ENCODE measurements at regions not wholly inside any gene's neighbourhood (a gene's known extent, or its start where the extent isn't known, plus 50 kb on each side); places are given as distances from the start of the nearest gene placed in this dataset.

- no peak overlapping the region for H2BK5ac ChIP-seq (ENCODE audit: low read length)
- no peaks in the 10 kb centered on the region for H3K27me3 ChIP-seq (ENCODE audit: control insufficient read depth in 3 of 3, insufficient read depth in 3 of 3, low read depth in 1 of 3, low read length in 3 of 3)
- no peak for DNase-seq (ENCODE audit: low spot score)
- H2AFZ ChIP-seq (ENCODE audit: low read length) = no peak overlapping the region
- H3K4ac ChIP-seq (ENCODE audit: low read length) = no peak overlapping the region
- no peak overlapping the region for H3K18ac ChIP-seq (ENCODE audit: low read length)
- H3K14ac ChIP-seq (ENCODE audit: low read length) = no peak overlapping the region
- no peak overlapping the region for H2AK5ac ChIP-seq (ENCODE audit: low read depth, low read length)
- no peak overlapping the region for H4K91ac ChIP-seq (ENCODE audit: low read depth, low read length, poor library complexity)
- H3K4me2 ChIP-seq (ENCODE audit: insufficient read depth, low read length, poor library complexity, severe bottlenecking) = no peak overlapping the region
- H3K23ac ChIP-seq (ENCODE audit: low read depth, low read length, poor library complexity) = no peak overlapping the region
- no CpG with 5 or more reads among the region's 3 CpGs for WGBS, 2 donors (ENCODE audit: extremely low coverage in 2 of 2, insufficient read length in 2 of 2, insufficient replicate concordance in 1 of 2)
- no peak overlapping the region for H2BK12ac ChIP-seq (ENCODE audit: low read length)
- no peak overlapping the region for H3K27ac ChIP-seq (replicated peaks; ENCODE audit: low read length)
- no peak overlapping the region for H3K9ac ChIP-seq (ENCODE audit: low read depth, low read length, poor library complexity)
- H3K36me3 ChIP-seq (replicated peaks in 1 of 2; ENCODE audit: control insufficient read depth in 2 of 2, insufficient read depth in 2 of 2, low read length in 2 of 2) = no peaks in the 10 kb centered on the region
- no peaks in the 10 kb centered on the region for H3K79me1 ChIP-seq (ENCODE audit: low read depth, low read length)
- H3K9me3 ChIP-seq (replicated peaks in 1 of 2; ENCODE audit: control insufficient read depth in 2 of 2, insufficient read depth in 1 of 2, low read depth in 1 of 2, low read length in 2 of 2) = no peaks in the 10 kb centered on the region
- no peak overlapping the region for H4K8ac ChIP-seq (ENCODE audit: low read depth, low read length)
- H2BK120ac ChIP-seq (ENCODE audit: low read depth, low read length) = no peak overlapping the region
- no peak overlapping the region for H2BK15ac ChIP-seq (ENCODE audit: low read length)
- H3K4me3 ChIP-seq (ENCODE audit: low read length in 2 of 2) = no peak overlapping the region
- no peaks in the 10 kb centered on the region for H3K4me1 ChIP-seq (ENCODE audit: control insufficient read depth in 2 of 2, insufficient read depth in 1 of 2, low read depth in 1 of 2, low read length in 2 of 2)
Observed at GRCh38 chr2:108119492-108119891, 120.3 kb upstream of the SULT1C3 start.

- H2BK12ac ChIP-seq (ENCODE audit: low read length) = no peak overlapping the region
- no peaks in the 10 kb centered on the region for H3K9me3 ChIP-seq (replicated peaks in 1 of 2; ENCODE audit: control insufficient read depth in 2 of 2, insufficient read depth in 1 of 2, low read depth in 1 of 2, low read length in 2 of 2)
- no peak overlapping the region for H3K4me2 ChIP-seq (ENCODE audit: insufficient read depth, low read length, poor library complexity, severe bottlenecking)
- no peak overlapping the region for H3K9ac ChIP-seq (ENCODE audit: low read depth, low read length, poor library complexity)
- no peak overlapping the region for H2AK5ac ChIP-seq (ENCODE audit: low read depth, low read length)
- no peak overlapping the region for H4K91ac ChIP-seq (ENCODE audit: low read depth, low read length, poor library complexity)
- no peak overlapping the region for H3K4ac ChIP-seq (ENCODE audit: low read length)
- no peak overlapping the region for H4K8ac ChIP-seq (ENCODE audit: low read depth, low read length)
- DNase-seq (ENCODE audit: low spot score) = no peak
- WGBS, 2 donors (ENCODE audit: extremely low coverage in 2 of 2, insufficient read length in 2 of 2, insufficient replicate concordance in 1 of 2) = no CpG with 5 or more reads among the region's 4 CpGs
- no peak overlapping the region for H3K23ac ChIP-seq (ENCODE audit: low read depth, low read length, poor library complexity)
- no peak overlapping the region for H2AFZ ChIP-seq (ENCODE audit: low read length)
- no peaks in the 10 kb centered on the region for H3K27me3 ChIP-seq (ENCODE audit: control insufficient read depth in 3 of 3, insufficient read depth in 3 of 3, low read depth in 1 of 3, low read length in 3 of 3)
- no peak overlapping the region for H3K27ac ChIP-seq (replicated peaks; ENCODE audit: low read length)
- no peak overlapping the region for H2BK15ac ChIP-seq (ENCODE audit: low read length)
- H3K18ac ChIP-seq (ENCODE audit: low read length) = no peak overlapping the region
- H3K4me3 ChIP-seq (ENCODE audit: low read length in 2 of 2) = no peak overlapping the region
- H3K36me3 ChIP-seq (replicated peaks in 1 of 2; ENCODE audit: control insufficient read depth in 2 of 2, insufficient read depth in 2 of 2, low read length in 2 of 2) = no peaks in the 10 kb centered on the region
- peaks cover 0 to 5% of the 10 kb centered on the region in 2 donors for H3K4me1 ChIP-seq (ENCODE audit: control insufficient read depth in 2 of 2, insufficient read depth in 1 of 2, low read depth in 1 of 2, low read length in 2 of 2)
- H3K14ac ChIP-seq (ENCODE audit: low read length) = no peak overlapping the region
- H2BK120ac ChIP-seq (ENCODE audit: low read depth, low read length) = no peak overlapping the region
- H3K79me1 ChIP-seq (ENCODE audit: low read depth, low read length) = no peaks in the 10 kb centered on the region
- no peak overlapping the region for H2BK5ac ChIP-seq (ENCODE audit: low read length)
Observed at GRCh38 chr2:108124736-108125495, 114.9 kb upstream of the SULT1C3 start.

- H3K4me1 ChIP-seq (ENCODE audit: control insufficient read depth in 2 of 2, insufficient read depth in 1 of 2, low read depth in 1 of 2, low read length in 2 of 2) = peaks cover 0 to 5% of the 10 kb centered on the region in 2 donors
- H3K9ac ChIP-seq (ENCODE audit: low read depth, low read length, poor library complexity) = no peak overlapping the region
- H2AK5ac ChIP-seq (ENCODE audit: low read depth, low read length) = no peak overlapping the region
- DNase-seq (ENCODE audit: low spot score) = no peak
- H3K4ac ChIP-seq (ENCODE audit: low read length) = no peak overlapping the region
- no CpG with 5 or more reads among the region's 1 CpG for WGBS, 2 donors (ENCODE audit: extremely low coverage in 2 of 2, insufficient read length in 2 of 2, insufficient replicate concordance in 1 of 2)
- no peaks in the 10 kb centered on the region for H3K36me3 ChIP-seq (replicated peaks in 1 of 2; ENCODE audit: control insufficient read depth in 2 of 2, insufficient read depth in 2 of 2, low read length in 2 of 2)
- no peaks in the 10 kb centered on the region for H3K9me3 ChIP-seq (replicated peaks in 1 of 2; ENCODE audit: control insufficient read depth in 2 of 2, insufficient read depth in 1 of 2, low read depth in 1 of 2, low read length in 2 of 2)
- no peak overlapping the region for H2BK15ac ChIP-seq (ENCODE audit: low read length)
- H3K27me3 ChIP-seq (ENCODE audit: control insufficient read depth in 3 of 3, insufficient read depth in 3 of 3, low read depth in 1 of 3, low read length in 3 of 3) = no peaks in the 10 kb centered on the region
- no peak overlapping the region for H3K4me3 ChIP-seq (ENCODE audit: low read length in 2 of 2)
- H3K79me1 ChIP-seq (ENCODE audit: low read depth, low read length) = no peaks in the 10 kb centered on the region
- no peak overlapping the region for H2AFZ ChIP-seq (ENCODE audit: low read length)
- no peak overlapping the region for H4K91ac ChIP-seq (ENCODE audit: low read depth, low read length, poor library complexity)
- H3K27ac ChIP-seq (replicated peaks; ENCODE audit: low read length) = no peak overlapping the region
- no peak overlapping the region for H3K4me2 ChIP-seq (ENCODE audit: insufficient read depth, low read length, poor library complexity, severe bottlenecking)
- H3K18ac ChIP-seq (ENCODE audit: low read length) = no peak overlapping the region
- no peak overlapping the region for H3K14ac ChIP-seq (ENCODE audit: low read length)
- no peak overlapping the region for H2BK5ac ChIP-seq (ENCODE audit: low read length)
- H2BK120ac ChIP-seq (ENCODE audit: low read depth, low read length) = no peak overlapping the region
- H2BK12ac ChIP-seq (ENCODE audit: low read length) = no peak overlapping the region
- H3K23ac ChIP-seq (ENCODE audit: low read depth, low read length, poor library complexity) = no peak overlapping the region
- H4K8ac ChIP-seq (ENCODE audit: low read depth, low read length) = no peak overlapping the region
Observed at GRCh38 chr2:108125581-108125980, 114.2 kb upstream of the SULT1C3 start.

GRCh38 chr2:108128249-108128648 lies 111.5 kb upstream of the SULT1C3 start:
- WGBS, 2 donors (ENCODE audit: extremely low coverage in 2 of 2, insufficient read length in 2 of 2, insufficient replicate concordance in 1 of 2) = no CpG with 5 or more reads among the region's 4 CpGs
- no peak for DNase-seq (ENCODE audit: low spot score)
- H3K27ac ChIP-seq (replicated peaks; ENCODE audit: low read length) = no peak overlapping the region

More at GRCh38 chr2:108128249-108128648, 111.5 kb upstream of the SULT1C3 start:
- H3K23ac ChIP-seq (ENCODE audit: low read depth, low read length, poor library complexity) = no peak overlapping the region
- no peak overlapping the region for H2BK15ac ChIP-seq (ENCODE audit: low read length)
- H4K8ac ChIP-seq (ENCODE audit: low read depth, low read length) = no peak overlapping the region
- no peak overlapping the region for H2BK120ac ChIP-seq (ENCODE audit: low read depth, low read length)
- no peak overlapping the region for H3K18ac ChIP-seq (ENCODE audit: low read length)
- no peak overlapping the region for H3K9ac ChIP-seq (ENCODE audit: low read depth, low read length, poor library complexity)
- no peaks in the 10 kb centered on the region for H3K9me3 ChIP-seq (replicated peaks in 1 of 2; ENCODE audit: control insufficient read depth in 2 of 2, insufficient read depth in 1 of 2, low read depth in 1 of 2, low read length in 2 of 2)
- H3K14ac ChIP-seq (ENCODE audit: low read length) = no peak overlapping the region
- no peak overlapping the region for H2AK5ac ChIP-seq (ENCODE audit: low read depth, low read length)
- no peak overlapping the region for H3K4me3 ChIP-seq (ENCODE audit: low read length in 2 of 2)
- H3K27me3 ChIP-seq (ENCODE audit: control insufficient read depth in 3 of 3, insufficient read depth in 3 of 3, low read depth in 1 of 3, low read length in 3 of 3) = no peaks in the 10 kb centered on the region
- no peak overlapping the region for H3K4me2 ChIP-seq (ENCODE audit: insufficient read depth, low read length, poor library complexity, severe bottlenecking)
- H4K91ac ChIP-seq (ENCODE audit: low read depth, low read length, poor library complexity) = no peak overlapping the region
- no peaks in the 10 kb centered on the region for H3K79me1 ChIP-seq (ENCODE audit: low read depth, low read length)
- H2BK12ac ChIP-seq (ENCODE audit: low read length) = no peak overlapping the region
- no peaks in the 10 kb centered on the region for H3K36me3 ChIP-seq (replicated peaks in 1 of 2; ENCODE audit: control insufficient read depth in 2 of 2, insufficient read depth in 2 of 2, low read length in 2 of 2)
- no peak overlapping the region for H3K4ac ChIP-seq (ENCODE audit: low read length)
- no peak overlapping the region for H2AFZ ChIP-seq (ENCODE audit: low read length)
- peaks cover 0 to 5% of the 10 kb centered on the region in 2 donors for H3K4me1 ChIP-seq (ENCODE audit: control insufficient read depth in 2 of 2, insufficient read depth in 1 of 2, low read depth in 1 of 2, low read length in 2 of 2)
- H2BK5ac ChIP-seq (ENCODE audit: low read length) = no peak overlapping the region
